Endodermal cell (in vitro differentiated cells): ENCODE measurements at regions not wholly inside any gene's neighbourhood (a gene's known extent, or its start where the extent isn't known, plus 50 kb on each side); places are given as distances from the start of the nearest gene placed in this dataset.

ENCODE experiments used
- DNase-seq: peaks from one replicate; pipeline ENCODE4 v3.0.0-alpha.2; 2017
- H3K27ac ChIP-seq: 2 replicates; pipeline ENCODE4 v1.5.1; 2013; ENCODE audit warnings: mild to moderate bottlenecking, low read depth, low read length, moderate library complexity
- H3K27me3 ChIP-seq: 2 replicates; pipeline ENCODE4 v1.6.1; 2013; ENCODE audit warnings: mild to moderate bottlenecking, low read length, moderate library complexity; ENCODE audit not compliant: insufficient read depth, control insufficient read depth, poor library complexity, severe bottlenecking
- H3K36me3 ChIP-seq: 2 replicates; pipeline ENCODE4 v1.7.0; 2013; ENCODE audit warnings: mild to moderate bottlenecking, low read length, moderate library complexity; ENCODE audit not compliant: control insufficient read depth, insufficient read depth
- H3K4me1 ChIP-seq: one replicate; pipeline ENCODE4 v1.7.0; 2013; ENCODE audit warnings: low read length; ENCODE audit not compliant: control insufficient read depth, insufficient read depth
- H3K4me3 ChIP-seq: 2 replicates; pipeline ENCODE4 v1.5.1; 2013; ENCODE audit warnings: mild to moderate bottlenecking, low read length, moderate library complexity
- H3K9ac ChIP-seq: 2 replicates; pipeline ENCODE4 v1.6.1; 2013; ENCODE audit warnings: mild to moderate bottlenecking, low read length, moderate library complexity; ENCODE audit not compliant: poor library complexity, severe bottlenecking; ENCODE audit errors: extremely low read depth
- H3K9me3 ChIP-seq: 2 replicates; pipeline ENCODE4 v1.6.1; 2013; ENCODE audit warnings: mild to moderate bottlenecking, low read length, moderate library complexity; ENCODE audit not compliant: control insufficient read depth
- H3K27ac Mint-ChIP-seq: 2 replicates; pipeline ENCODE4 v1.8.0; 2020; ENCODE audit warnings: mixed read lengths
- H3K27me3 Mint-ChIP-seq: 2 replicates; pipeline ENCODE4 v1.8.0; 2021; ENCODE audit warnings: mild to moderate bottlenecking, mixed read lengths; ENCODE audit not compliant: insufficient read depth
- H3K36me3 Mint-ChIP-seq: 2 replicates; pipeline ENCODE4 v1.8.0; 2020; ENCODE audit warnings: low read depth, mixed read lengths
- H3K4me1 Mint-ChIP-seq: 2 replicates; pipeline ENCODE4 v1.8.0; 2020; ENCODE audit warnings: mixed read lengths
- H3K4me3 Mint-ChIP-seq: 2 replicates; pipeline ENCODE4 v1.8.0; 2020; ENCODE audit warnings: mild to moderate bottlenecking, moderate library complexity, mixed read lengths
- H3K9me3 Mint-ChIP-seq: 2 replicates; pipeline ENCODE4 v1.8.0; 2020; ENCODE audit warnings: mild to moderate bottlenecking, mixed read lengths
- WGBS, 2 experiments: methylation state at CpG; one replicate each; pipeline versions ENCODE4 v1.1.5 to v1.1.7; 2013; ENCODE audit warnings: missing lambda C conversion rate in 2 of 2, mixed read lengths in 1 of 2; ENCODE audit not compliant: insufficient coverage in 1 of 2, insufficient read length in 1 of 2; 5-methylcytosine and 5-hydroxymethylcytosine counted together
- TF ChIP-seq, protein P1 (sequence below): fragments of 200-600 bp; sonication (generic); conservative IDR thresholded peaks from 2 replicates; pipeline ENCODE4 v1.5.0; 2021; ENCODE audit warnings: antibody characterized with exemption, mild to moderate bottlenecking

DNA sequence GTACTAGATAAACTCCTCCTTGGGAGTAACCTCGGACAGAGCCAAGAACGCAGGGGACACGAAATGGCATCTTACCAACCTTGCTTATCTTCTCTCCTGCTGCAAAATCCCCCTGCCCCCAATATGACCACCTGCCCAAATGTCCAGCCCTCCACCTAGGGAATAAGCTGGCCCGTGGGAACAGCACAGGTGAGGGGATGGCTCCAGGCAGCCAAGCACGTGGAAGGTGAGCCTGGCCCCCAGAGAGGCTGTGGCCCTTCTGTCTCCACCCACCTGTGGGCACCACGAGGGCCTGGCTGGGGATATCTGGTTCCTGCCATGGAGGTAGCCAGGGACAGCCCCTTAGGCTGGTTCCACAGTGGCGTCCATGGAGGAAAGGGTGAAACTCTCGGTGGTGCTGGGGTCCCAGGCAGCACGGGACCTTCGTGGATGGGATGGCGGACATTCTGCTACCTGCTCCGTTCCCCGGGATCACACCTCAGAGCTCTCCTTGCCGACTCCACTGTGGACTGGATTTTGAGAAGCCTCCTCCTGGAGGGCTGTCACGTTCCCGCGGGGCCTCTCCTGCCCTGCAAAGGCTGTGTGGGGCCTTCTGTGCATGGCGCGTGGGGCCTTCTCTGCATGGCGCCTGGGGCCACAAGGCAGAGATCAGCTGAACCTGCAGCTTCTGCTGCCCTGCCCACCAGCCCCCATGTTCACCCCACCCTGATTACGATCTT lies 388.5 kb upstream of the TNRC6C start:
- Mint-ChIP-seq H3K9me3 (no peaks in the 10 kb centered on the region), H3K36me3 (no peaks in the 10 kb centered on the region), H3K27me3 (peaks cover 13% of the 10 kb centered on the region), H3K4me1 (peaks cover 8% of the 10 kb centered on the region), H3K4me3 (no peak overlapping the region), H3K27ac (no peak overlapping the region)
- no peak overlapping the region for H3K4me3 ChIP-seq
- H3K27ac ChIP-seq: no peak overlapping the region
- peaks cover 18% of the 10 kb centered on the region for H3K27me3 ChIP-seq
- no peaks in the 10 kb centered on the region for H3K36me3 ChIP-seq
- peak; percentile 37 for DNase-seq
- 91 to 95% methylated on average over 11 to 21 of the region's 21 CpGs for WGBS, 2 experiments
- TF ChIP-seq, protein P1, sequence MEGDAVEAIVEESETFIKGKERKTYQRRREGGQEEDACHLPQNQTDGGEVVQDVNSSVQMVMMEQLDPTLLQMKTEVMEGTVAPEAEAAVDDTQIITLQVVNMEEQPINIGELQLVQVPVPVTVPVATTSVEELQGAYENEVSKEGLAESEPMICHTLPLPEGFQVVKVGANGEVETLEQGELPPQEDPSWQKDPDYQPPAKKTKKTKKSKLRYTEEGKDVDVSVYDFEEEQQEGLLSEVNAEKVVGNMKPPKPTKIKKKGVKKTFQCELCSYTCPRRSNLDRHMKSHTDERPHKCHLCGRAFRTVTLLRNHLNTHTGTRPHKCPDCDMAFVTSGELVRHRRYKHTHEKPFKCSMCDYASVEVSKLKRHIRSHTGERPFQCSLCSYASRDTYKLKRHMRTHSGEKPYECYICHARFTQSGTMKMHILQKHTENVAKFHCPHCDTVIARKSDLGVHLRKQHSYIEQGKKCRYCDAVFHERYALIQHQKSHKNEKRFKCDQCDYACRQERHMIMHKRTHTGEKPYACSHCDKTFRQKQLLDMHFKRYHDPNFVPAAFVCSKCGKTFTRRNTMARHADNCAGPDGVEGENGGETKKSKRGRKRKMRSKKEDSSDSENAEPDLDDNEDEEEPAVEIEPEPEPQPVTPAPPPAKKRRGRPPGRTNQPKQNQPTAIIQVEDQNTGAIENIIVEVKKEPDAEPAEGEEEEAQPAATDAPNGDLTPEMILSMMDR: no peak
- no peaks in the 10 kb centered on the region for H3K9me3 ChIP-seq
- peaks cover 6% of the 10 kb centered on the region for H3K4me1 ChIP-seq
- no peak overlapping the region for H3K9ac ChIP-seq

DNA sequence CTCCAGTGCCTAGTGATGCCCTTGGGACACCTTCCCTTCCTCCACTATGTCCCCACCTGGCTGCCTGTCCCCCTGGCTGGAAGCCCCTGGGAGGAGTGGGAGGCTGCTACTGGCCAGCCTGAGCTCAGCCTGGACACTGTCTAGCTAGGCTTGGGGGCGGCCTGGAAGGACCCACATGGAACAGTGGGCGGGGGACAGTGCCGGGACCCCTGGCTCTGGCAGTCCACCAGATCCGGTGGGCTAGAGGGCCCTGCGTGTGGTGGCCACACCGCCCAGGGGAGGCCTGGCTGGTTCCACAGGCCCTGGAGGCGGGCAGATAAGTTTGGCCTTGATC lies 388.0 kb upstream of the TNRC6C start:
- Histone ChIP-seq H3K9ac (no peak overlapping the region), H3K9me3 (no peaks in the 10 kb centered on the region), H3K27ac (peak overlapping the region; percentile 87), H3K4me3 (no peak overlapping the region), H3K4me1 (peaks cover 6% of the 10 kb centered on the region), H3K27me3 (peaks cover 18% of the 10 kb centered on the region), H3K36me3 (no peaks in the 10 kb centered on the region)
- no peaks in the 10 kb centered on the region for H3K36me3 Mint-ChIP-seq
- WGBS, 2 experiments: 90 to 95% methylated on average over 7 of the region's 7 CpGs
- H3K4me3 Mint-ChIP-seq: no peak overlapping the region
- no peak overlapping the region for H3K27ac Mint-ChIP-seq
- TF ChIP-seq, protein P1: no peak
- peak; percentile 42 for DNase-seq
- H3K9me3 Mint-ChIP-seq: no peaks in the 10 kb centered on the region
- peaks cover 13% of the 10 kb centered on the region for H3K27me3 Mint-ChIP-seq
- H3K4me1 Mint-ChIP-seq: peaks cover 8% of the 10 kb centered on the region

DNA sequence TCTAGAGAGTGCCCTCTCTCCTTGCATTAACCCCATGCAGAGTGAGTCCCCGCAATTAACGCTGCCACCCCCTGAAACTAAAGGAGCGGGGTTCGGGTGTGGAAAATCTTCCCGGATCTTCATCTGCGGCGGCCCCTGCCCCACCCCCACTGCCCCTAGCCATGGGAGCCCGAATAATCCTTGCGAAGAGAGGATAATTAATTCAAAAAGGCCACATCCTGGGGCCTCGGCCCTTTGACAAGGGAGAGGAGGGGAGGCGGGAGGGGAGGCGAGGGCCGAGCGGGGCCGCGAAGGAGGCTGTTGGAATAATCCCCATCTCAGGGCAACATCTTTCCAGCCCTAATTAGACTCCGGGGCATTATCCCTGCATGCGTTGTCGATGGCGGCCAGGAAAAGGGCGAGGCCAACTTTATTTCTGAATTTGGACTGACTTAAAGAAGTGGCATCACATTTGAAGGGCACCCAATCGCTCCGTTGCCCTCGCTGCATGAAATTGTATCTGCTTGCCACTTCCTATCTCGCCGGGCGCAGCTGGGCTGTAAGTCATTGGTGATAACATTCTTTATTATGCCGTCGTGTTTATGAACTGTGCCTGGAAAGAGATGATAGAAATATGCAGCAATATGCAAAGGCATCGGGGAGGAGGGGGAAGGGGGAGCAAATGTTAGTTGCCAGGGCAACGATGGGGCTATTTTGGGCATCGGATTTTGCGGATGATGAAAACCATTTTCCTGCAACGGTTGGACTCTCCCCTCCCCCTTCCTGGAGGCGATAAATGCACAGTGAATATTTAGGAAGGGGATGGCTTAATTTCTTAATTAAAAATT lies 387.1 kb upstream of the TNRC6C start:
- Histone ChIP-seq H3K9ac (no peak overlapping the region), H3K27ac (peak overlapping the region; percentile 87), H3K27me3 (peaks cover 18% of the 10 kb centered on the region), H3K4me1 (peaks cover 6% of the 10 kb centered on the region), H3K36me3 (no peaks in the 10 kb centered on the region), H3K9me3 (no peaks in the 10 kb centered on the region), H3K4me3 (peak overlapping the region; percentile 44)
- DNase-seq: peak; percentile 56
- WGBS, 2 experiments: 57% methylated on average over 13 to 33 of the region's 35 CpGs
- H3K27me3 Mint-ChIP-seq: peaks cover 12% of the 10 kb centered on the region
- H3K36me3 Mint-ChIP-seq: no peaks in the 10 kb centered on the region
- H3K4me3 Mint-ChIP-seq: no peak overlapping the region
- peaks cover 8% of the 10 kb centered on the region for H3K4me1 Mint-ChIP-seq
- H3K9me3 Mint-ChIP-seq: no peaks in the 10 kb centered on the region
- TF ChIP-seq, protein P1: no peak
- no peak overlapping the region for H3K27ac Mint-ChIP-seq
